GM19467 (cell line): ENCODE measurements at regions not wholly inside any gene's neighbourhood (a gene's known extent, or its start where the extent isn't known, plus 50 kb on each side); places are given as distances from the start of the nearest gene placed in this dataset.

Experiments
- ATAC-seq: cut with Tn5 transposase; IDR thresholded peaks from one replicate; pipeline ENCODE4 v1.9.1; 2021; ENCODE audit warnings: mild to moderate bottlenecking, moderate library complexity; ENCODE audit not compliant: unreplicated experiment

DNA sequence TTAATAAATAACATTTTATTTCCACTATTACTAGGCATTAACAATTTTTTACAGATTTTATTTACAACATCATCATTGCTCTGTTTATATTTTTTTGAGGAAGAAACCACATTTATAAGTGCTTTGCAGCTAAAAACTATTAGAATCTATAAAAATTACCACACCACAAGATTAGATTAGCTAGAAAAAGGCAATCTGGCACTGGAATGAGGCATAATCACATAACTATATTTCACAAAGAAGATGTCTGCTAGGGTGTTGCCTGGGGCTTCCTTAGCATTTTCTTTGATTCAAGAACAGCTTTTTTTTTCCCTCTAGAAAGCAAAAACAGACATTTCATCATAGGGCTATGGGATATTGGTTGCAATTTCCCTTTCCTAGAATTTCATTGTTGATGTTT lies 2169.2 kb downstream of the MRPL39 start:
- ATAC-seq: no peak

DNA sequence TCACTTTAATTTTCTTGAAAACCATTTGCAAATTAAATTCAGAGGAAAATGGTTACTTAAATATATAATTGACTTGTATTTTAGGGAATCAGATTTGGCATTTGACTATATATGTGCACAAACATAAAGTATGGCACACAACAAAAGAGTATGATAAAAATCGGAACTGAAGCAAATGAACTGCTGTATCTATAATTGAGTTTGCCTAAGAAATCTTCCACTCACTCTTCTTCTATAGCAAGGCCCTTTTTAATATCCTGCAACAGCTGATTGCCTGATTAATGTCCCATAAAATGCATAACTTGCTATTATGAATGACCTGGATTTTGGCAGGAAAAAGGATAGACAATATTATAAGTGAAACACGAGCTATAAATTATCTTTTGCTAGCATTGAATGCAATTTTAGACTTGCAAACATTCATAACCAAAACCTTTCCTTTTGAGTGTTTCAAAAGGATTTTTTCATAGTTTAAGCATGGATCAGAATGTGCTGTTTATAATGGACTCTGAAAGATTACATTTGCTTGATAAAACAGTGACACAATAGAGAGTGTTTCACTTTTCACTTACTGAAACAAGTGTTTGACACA lies 2204.3 kb downstream of the MRPL39 start:
- no peak for ATAC-seq

DNA sequence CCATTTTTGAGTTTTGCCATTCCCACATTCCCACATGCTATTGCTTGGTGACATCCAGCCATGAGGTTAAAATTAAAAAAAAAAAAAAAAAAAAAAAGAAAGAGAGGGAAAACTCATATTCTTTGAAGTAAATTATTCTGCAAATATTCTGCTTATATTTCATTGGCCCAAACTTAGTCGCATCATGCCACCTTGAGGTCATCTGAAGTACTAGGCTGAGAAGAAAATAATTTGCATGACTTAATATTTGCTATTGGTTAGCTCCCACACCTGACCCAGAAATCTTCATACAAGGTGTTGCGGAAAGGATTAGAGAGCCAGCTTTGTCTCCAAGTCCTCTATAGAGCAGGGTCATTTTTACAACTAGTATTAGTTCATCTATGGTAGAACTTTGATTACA lies 2206.0 kb downstream of the MRPL39 start:
- ATAC-seq: no peak

DNA sequence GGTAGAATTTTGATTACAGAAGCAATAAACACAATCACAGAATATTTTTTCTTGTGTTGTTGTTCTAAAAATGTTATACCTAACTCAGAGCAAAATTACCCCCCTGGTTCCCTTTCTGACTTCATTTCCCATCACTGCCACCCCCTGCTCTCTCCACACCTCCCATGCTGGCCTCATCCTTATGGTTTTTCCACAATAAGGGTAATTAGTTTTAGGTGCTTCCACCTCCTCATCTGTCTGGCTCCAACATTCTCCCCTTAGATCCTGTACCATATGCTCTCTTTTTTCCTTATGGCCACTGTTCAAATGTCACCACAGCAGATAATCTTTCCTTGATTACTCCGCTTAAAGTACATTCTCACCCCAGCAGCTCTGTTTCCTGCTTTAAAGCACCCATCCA lies 2208.6 kb downstream of the MRPL39 start:
- ATAC-seq: no peak

DNA sequence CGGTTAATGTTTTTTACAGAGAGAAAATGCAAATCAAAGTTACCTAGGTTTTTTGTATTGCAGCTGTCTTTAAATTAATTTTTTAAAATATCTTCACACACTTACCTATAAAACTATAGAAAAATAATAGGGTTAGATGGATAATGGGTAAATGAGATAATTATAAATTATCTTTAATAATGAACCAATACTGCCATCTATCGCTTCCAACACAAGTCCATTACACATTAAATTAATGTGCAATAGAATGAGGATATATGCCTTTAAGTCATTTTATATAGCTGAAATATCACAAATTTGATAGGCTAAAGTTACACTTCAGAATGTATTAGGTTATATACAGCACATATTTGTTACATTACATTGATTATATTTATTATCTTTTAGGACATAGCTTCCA lies 2212.8 kb downstream of the MRPL39 start:
- no peak for ATAC-seq

DNA sequence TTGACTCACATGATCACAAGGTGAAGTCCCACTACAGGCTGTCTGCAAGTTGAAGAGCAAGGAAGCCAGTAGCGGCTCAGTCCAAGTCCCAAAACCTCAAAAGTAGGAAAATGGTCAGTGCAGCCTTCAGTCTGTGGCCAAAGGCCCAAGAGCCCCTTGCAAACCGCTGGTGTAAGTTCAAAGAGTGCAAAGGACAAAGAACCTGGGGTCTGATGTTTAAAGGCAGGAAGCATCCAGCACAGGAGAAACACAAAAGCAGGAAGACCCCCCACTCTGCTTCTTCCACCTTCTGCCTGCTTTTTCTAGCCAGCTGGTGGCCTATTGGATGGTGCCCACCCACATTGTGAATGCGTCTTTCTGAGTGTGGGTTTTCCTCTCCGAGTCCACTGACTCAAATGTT lies 2222.6 kb downstream of the MRPL39 start:
- ATAC-seq: no peak

DNA sequence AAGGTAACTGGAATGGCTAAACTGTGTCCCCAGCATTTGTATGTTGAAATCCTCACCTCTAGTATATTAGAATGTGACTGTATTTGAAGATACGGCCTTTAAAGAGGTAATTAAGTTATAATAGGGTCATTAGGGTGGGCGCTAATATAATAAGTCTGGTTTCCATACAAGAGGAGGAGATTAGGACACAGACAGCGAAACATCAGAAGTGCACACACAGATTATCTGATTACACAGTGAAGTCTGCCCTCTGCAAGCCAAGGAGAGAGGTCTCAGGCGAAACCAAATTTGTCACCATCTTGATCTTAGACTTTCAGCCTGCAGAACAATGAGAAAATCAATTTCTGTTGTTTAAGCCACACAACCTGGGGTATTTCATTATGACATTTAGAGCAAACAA lies 2233.1 kb downstream of the MRPL39 start:
- no peak for ATAC-seq

DNA sequence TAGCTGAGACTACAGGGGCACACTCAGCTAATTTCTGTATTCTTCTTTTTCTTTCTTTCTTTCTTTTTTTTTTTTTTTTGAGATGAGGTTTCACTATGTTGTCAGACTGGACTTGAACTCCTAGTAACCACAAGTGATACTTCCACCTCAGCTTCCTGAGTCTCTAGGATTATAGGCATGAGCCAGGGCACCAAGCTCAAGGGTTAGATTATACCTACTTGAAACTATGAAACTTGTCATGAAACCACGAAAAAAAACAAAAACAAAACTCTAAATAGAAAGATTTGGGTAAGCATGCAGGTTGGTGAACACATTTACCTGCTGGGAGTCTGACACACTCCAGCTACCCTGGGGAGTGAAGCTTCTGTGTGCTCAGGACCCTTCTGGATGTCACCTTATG lies 2250.4 kb downstream of the MRPL39 start:
- no peak for ATAC-seq

DNA sequence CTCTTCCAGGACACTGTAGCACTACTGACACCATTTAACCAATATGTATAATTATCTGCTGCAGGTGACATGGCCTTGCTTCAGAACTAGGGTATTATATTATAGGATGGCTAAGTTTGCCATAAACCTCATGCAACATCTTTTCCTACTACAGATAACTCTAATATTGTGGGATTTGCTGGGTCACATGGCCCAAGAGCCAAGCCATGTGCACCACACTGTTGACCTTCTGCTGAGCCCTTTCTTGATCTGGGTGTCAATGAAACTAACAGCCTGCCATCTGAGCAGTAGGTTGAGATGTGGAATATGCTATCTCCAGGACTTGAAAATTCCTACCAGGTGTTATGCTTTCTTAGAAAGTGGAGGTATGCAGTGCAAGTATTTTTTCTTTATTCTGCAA lies 2291.1 kb downstream of the MRPL39 start:
- no peak for ATAC-seq

DNA sequence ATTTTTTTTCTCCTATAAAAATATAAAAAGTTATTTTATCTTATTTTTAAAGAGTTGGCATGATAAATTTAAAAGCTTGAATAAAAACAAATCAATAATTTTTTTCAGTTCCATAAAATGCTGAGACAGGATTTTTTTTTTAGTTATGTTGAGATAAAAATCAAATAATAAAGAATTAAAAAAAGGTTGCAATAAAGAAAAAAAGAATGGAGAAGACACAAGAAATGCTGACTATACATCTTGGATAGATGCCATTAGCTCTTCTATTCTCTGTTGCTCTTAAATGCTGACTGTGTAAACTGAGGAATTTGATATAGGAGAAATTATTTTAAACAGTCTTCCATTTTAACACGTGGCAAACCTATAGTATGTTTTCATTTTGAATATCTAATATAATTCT lies 2298.5 kb downstream of the MRPL39 start:
- no peak for ATAC-seq

DNA sequence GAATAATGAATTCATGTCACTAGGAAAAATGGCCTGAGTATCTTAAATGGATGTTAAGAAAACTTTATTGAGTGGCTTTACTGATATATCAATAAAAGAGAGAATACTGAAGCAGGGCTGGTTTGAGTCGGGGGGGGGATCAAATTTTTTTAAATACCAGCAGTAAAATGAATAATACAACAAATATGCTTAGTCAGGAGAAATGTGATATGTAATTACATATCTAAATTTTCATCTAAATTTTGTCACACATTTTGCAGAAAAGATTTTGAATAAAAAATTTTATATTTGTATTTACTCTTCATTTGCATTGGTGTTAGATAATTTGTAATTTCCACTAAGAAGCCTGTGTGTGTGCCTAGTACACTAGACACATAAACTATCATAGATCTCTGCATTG lies 2300.2 kb downstream of the MRPL39 start:
- ATAC-seq: no peak

DNA sequence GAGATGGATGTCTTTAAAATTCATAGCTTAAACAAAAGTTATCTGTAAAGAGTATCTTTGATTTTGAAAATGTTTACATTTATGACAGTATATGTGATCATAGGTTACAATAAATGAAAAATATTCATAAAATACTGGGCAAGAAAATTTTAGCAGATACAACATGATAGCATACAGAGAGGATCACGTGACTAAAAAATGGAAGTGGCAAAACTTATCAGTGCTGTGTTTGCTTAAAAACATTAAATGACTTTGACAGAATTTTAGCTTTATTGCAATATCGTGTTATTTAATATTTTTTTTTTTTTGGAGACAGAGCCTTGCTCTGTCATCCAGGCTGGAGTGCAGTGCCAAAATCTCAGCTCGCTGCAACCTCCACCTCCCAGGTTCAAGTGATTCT lies 2294.1 kb downstream of the NCAM2 start:
- ATAC-seq: no peak

DNA sequence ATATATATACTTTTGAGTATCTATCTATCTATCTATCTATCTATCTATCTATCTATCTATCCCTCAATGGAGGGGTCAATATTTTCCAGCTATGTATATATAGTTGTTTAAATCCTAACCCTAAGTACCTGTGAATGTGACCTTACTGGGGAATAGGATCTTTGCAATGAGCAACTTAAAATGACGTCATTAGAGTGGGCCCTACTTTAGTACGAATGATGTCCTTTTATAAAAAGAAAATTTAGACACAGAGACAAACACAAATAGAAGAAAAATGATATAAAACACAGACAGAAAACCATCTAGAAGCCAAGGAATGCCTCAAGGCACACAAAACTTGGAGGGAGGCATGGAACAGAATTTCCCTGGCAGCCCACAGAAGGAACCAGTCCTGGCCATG lies 2283.7 kb downstream of the NCAM2 start:
- no peak for ATAC-seq

DNA sequence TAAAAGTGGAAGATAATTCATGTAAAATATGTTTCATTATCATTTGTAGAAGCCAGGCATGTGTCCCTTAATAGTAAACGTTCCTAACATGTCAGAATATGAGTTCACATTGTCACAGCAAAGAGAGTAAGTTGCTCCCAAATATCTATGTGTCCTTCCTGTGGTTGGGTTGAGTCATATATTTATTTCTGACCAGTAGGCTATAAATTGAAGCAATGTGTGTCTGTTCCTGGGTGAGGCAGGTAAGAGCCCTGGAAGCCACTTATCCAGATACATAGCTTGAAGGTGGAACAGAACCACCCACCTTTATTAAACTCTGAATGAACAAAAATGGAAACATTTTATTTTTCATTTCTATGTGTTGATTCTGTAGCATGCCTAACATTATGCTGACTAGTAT lies 2251.6 kb downstream of the NCAM2 start:
- ATAC-seq: no peak

DNA sequence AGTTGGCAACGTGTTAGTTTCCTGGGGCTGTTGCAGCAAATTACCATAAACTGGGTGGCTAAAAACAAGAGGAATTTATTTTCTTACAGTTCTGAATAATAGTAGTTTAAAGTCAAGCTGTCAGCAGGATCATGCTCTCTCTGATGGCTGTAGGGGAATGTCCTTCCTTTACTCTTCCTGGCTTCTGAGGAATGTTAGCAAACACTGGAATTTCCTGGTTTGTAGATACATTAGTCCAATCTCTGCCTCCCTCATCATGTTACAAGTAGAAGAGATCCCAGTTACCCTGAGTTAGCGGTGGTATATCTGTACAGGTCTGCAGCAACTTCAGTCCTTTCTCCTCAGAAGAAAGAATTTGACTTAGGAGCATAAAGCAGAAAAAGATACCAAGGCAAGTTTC lies 2249.1 kb downstream of the NCAM2 start:
- ATAC-seq: no peak

DNA sequence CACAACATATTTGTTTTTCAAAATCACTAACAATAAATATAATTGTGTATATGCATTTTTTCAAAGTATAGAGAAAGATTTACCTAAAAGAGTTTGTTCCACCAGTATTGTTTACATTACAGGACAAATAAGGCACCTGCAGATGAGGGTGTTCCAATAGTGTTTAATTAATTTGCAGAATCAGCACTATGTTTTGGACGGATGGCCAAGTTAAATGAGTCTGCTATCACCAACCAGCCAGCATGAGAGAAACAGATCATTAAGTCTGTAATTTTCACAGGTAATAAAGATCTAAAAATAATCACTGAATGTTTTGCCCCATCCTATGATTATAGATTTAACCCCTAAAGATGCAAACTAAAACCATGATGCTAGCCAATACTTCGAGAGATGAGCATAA lies 2247.0 kb downstream of the NCAM2 start:
- no peak for ATAC-seq

DNA sequence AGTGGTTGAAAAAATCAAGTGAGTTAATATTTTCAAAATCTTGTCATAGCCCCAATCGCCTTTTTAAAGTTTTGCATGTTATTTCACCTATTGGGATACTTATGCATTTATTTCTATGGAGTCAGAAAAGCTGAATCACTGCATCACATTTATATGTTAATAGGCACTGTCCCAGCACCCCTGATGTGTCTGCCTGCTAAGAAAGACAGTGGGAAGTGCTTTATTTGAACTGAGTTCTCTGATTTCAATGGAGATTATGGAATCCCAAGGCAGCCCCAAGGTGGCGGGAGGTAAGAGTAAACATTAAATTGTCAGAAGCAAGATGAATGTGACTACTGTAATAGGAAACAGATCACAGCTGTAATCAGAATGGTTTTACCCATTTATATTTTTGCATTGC lies 2225.7 kb downstream of the NCAM2 start:
- ATAC-seq: no peak

DNA sequence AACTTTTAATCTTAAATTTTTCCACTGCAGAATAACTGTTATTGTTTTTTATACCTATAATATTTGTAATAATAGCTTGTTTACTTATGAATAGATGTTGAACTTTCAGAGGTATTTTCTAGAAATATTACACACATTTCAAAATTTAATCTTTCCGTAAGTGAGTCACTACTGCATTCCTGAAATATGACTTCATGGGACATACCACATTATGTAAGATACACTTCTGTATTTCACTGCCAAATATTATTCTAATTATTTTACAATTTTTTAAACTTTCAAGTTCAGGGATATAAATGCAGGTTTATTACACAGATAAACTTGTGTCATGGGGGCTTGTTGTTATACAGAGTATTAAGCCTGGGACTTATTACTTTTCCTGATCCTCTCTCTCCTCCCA lies 2220.5 kb downstream of the NCAM2 start:
- ATAC-seq: no peak

DNA sequence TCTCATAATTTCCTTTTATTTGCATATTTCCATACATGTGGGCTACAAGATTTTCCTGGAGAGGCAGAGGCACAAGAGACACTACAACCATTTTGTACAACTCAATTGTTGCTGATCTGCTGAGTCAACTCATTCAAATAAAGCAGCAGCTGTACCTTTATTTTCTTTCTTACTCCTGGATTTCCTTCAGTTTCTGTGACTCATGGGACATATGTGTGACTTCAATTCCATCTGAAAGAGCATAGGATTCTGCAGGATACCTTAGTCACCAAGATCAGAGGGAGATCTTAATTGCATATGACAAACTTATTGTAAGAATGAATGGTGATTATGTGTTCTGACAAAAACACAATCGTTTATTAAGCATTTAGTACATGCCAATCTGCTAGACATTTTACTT lies 2219.4 kb downstream of the NCAM2 start:
- ATAC-seq: no peak

DNA sequence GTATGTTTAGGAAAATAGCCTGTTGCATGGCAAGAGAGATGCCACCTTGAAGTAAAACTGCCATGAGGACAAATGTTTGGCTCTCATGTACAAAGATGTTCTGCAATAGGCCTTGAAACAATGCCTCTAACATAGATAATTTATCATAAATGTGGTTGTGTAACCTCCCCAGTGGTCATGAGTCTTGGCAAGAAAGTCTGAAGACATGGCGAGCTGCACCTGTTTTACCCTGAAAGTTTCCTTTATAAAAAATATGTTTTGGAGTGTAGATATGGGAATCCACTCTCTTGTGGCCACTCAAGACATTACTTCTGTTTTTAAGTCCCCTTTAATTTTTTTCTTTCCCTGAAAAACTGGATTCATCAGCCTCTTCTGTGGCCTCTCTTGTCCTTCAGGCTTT lies 2217.1 kb downstream of the NCAM2 start:
- ATAC-seq: no peak
